ENCODE measurements at regions not wholly inside any gene's neighbourhood (a gene's known extent, or its start where the extent isn't known, plus 50 kb on each side); places are given as distances from the start of the nearest gene placed in this dataset.

GRCh38 chr2:58572731-58573130, 331.6 kb upstream of the FANCL start:
- no peaks in the 10 kb centered on the region for H3K4me1 ChIP-seq (ENCODE audit: insufficient read depth)
- no peak for DNase-seq
- 76 to 87% (median 78%) methylated on average over 3 of the region's 3 CpGs for WGBS, 3 donors
- no peak overlapping the region for H3K4me3 ChIP-seq
- no peak for TF ChIP-seq POLR2A (IDR thresholded peaks at IDR 0.05)
- TF ChIP-seq EP300 (IDR thresholded peaks at IDR 0.05), result no peak
- TF ChIP-seq, protein P1, sequence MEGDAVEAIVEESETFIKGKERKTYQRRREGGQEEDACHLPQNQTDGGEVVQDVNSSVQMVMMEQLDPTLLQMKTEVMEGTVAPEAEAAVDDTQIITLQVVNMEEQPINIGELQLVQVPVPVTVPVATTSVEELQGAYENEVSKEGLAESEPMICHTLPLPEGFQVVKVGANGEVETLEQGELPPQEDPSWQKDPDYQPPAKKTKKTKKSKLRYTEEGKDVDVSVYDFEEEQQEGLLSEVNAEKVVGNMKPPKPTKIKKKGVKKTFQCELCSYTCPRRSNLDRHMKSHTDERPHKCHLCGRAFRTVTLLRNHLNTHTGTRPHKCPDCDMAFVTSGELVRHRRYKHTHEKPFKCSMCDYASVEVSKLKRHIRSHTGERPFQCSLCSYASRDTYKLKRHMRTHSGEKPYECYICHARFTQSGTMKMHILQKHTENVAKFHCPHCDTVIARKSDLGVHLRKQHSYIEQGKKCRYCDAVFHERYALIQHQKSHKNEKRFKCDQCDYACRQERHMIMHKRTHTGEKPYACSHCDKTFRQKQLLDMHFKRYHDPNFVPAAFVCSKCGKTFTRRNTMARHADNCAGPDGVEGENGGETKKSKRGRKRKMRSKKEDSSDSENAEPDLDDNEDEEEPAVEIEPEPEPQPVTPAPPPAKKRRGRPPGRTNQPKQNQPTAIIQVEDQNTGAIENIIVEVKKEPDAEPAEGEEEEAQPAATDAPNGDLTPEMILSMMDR (IDR thresholded peaks at IDR 0.05), result no peak
- intact Hi-C loops (cut with DNase I), result no loop called here
- no peaks in the 10 kb centered on the region for H3K9me3 ChIP-seq
- H3K27ac ChIP-seq, result no peak overlapping the region
- no peaks in the 10 kb centered on the region for H3K36me3 ChIP-seq
- no peaks in the 10 kb centered on the region for H3K27me3 ChIP-seq

- no peaks in the 10 kb centered on the region for H3K9me3 ChIP-seq
- DNase-seq, result peak in 1 of 5 donors; percentile 13
- WGBS, 3 donors, result 15% methylated on average over 10 of the region's 10 CpGs
- no peak overlapping the region for H3K27ac ChIP-seq
- no peak overlapping the region for H3K4me3 ChIP-seq
- no peaks in the 10 kb centered on the region for H3K36me3 ChIP-seq
- intact Hi-C loops (cut with DNase I), result no loop called here
- no peaks in the 10 kb centered on the region for H3K4me1 ChIP-seq (ENCODE audit: insufficient read depth)
- no peaks in the 10 kb centered on the region for H3K27me3 ChIP-seq
- TF ChIP-seq EP300 (IDR thresholded peaks at IDR 0.05), result no peak
- TF ChIP-seq, protein P1 (IDR thresholded peaks at IDR 0.05), result peak in 1 of 3 donors; percentile 36
Measured at GRCh38 chr2:58571181-58571852, 330.2 kb upstream of the FANCL start.

DNA sequence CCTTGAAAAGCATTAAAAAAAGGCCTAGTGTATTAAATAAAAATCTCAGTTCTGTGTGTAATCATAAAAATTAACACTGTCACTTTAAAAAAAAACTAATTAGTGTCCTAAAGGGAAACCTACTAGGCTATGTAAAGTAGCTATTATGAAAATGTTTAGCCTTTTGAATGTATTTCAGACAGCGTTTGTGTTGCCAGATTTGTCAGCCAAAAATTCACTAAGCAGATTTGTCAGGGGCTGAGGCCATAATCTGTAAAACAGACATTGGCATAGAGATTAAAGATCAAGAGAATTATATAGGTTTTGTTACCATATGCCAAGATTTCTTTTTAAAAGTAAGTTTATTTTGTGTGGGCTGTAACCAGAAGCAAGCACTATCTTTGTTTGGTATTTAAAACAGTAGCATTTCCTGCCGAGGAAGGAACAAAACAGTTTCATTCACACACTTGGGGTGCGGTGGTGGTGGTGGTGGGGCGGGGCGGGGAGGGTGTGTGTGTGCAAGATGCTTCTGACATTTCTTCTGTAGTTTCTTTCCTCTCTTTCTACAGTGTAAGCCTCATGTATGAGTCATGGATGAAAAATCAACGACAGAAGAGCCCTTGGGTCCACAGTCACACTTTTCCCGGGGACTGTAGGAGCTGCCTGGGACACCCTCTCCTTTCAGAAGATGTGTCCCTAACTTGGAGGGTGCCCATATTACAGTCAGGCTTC, 328.5 kb upstream of the FANCL start:
- intact Hi-C loops (cut with DNase I), result no loop called here
- 33 to 43% (median 38%) methylated on average over 7 of the region's 7 CpGs for WGBS, 3 donors

GRCh38 chr2:58568901-58569300, 327.8 kb upstream of the FANCL start:
- intact Hi-C loops (cut with DNase I), result no loop called here
- no peak for TF ChIP-seq POLR2A (IDR thresholded peaks at IDR 0.05)
- no peak for TF ChIP-seq EP300 (IDR thresholded peaks at IDR 0.05)
- TF ChIP-seq, protein P1 (IDR thresholded peaks at IDR 0.05), result no peak
- H3K9me3 ChIP-seq, result no peaks in the 10 kb centered on the region
- no peaks in the 10 kb centered on the region for H3K27me3 ChIP-seq
- WGBS, 3 donors, result 39 to 60% (median 54%) methylated on average over 2 of the region's 2 CpGs
- DNase-seq, result no peak
- no peak overlapping the region for H3K27ac ChIP-seq
- H3K36me3 ChIP-seq, result no peaks in the 10 kb centered on the region
- no peak overlapping the region for H3K4me3 ChIP-seq
- H3K4me1 ChIP-seq (ENCODE audit: insufficient read depth), result no peaks in the 10 kb centered on the region

More for the DNA sequence above, 328.5 kb upstream of the FANCL start:
- Histone ChIP-seq H3K9me3 (no peaks in the 10 kb centered on the region), H3K4me1 (ENCODE audit: insufficient read depth) (no peaks in the 10 kb centered on the region), H3K4me3 (no peak overlapping the region), H3K27me3 (no peaks in the 10 kb centered on the region), H3K36me3 (no peaks in the 10 kb centered on the region), H3K27ac (no peak overlapping the region)
- DNase-seq, result no peak
- TF ChIP-seq, protein P1 (IDR thresholded peaks at IDR 0.05), result no peak
- TF ChIP-seq POLR2A (IDR thresholded peaks at IDR 0.05) (no peak), EP300 (IDR thresholded peaks at IDR 0.05) (no peak)
